ENCODE measurements at regions not wholly inside any gene's neighbourhood (a gene's known extent, or its start where the extent isn't known, plus 50 kb on each side); places are given as distances from the start of the nearest gene placed in this dataset.
"Not testable (repeated sequence)": the region's sequence is repeated elsewhere in the genome, so short reads cannot be mapped to it uniquely, and the experiment has no call there.

GRCh38 chr3:106488331-106488730 lies 619.5 kb upstream of the CBLB start:
- H3K4me3 ChIP-seq (ENCODE audit: low read length), result no peak overlapping the region
- DNase-seq (ENCODE audit: low read depth, low spot score), result no peak

GRCh38 chr3:106491796-106492195 lies 623.0 kb upstream of the CBLB start:
- no peak overlapping the region for H3K4me3 ChIP-seq (ENCODE audit: low read length)
- no peak for DNase-seq (ENCODE audit: low read depth, low spot score)

GRCh38 chr3:106508331-106508893 lies 639.6 kb upstream of the CBLB start:
- no peak overlapping the region for H3K4me3 ChIP-seq (ENCODE audit: low read length)
- no peak for DNase-seq (ENCODE audit: low read depth, low spot score)

GRCh38 chr3:106510206-106510605 lies 641.4 kb upstream of the CBLB start:
- no peak for DNase-seq (ENCODE audit: low read depth, low spot score)
- no peak overlapping the region for H3K4me3 ChIP-seq (ENCODE audit: low read length)

GRCh38 chr3:106512846-106513245 lies 644.0 kb upstream of the CBLB start:
- H3K4me3 ChIP-seq (ENCODE audit: low read length), result no peak overlapping the region
- no peak for DNase-seq (ENCODE audit: low read depth, low spot score)

GRCh38 chr3:106514431-106514830 lies 645.6 kb upstream of the CBLB start:
- no peak for DNase-seq (ENCODE audit: low read depth, low spot score)
- no peak overlapping the region for H3K4me3 ChIP-seq (ENCODE audit: low read length)

GRCh38 chr3:106518516-106518915 lies 649.7 kb upstream of the CBLB start:
- H3K4me3 ChIP-seq (ENCODE audit: low read length), result no peak overlapping the region
- no peak for DNase-seq (ENCODE audit: low read depth, low spot score)

GRCh38 chr3:106522397-106522796 lies 653.6 kb upstream of the CBLB start:
- no peak overlapping the region for H3K4me3 ChIP-seq (ENCODE audit: low read length)
- no peak for DNase-seq (ENCODE audit: low read depth, low spot score)

- H3K4me3 ChIP-seq (ENCODE audit: low read length), result no peak overlapping the region
- no peak for DNase-seq (ENCODE audit: low read depth, low spot score)
Measured at GRCh38 chr3:106528932-106529331, 660.1 kb upstream of the CBLB start.

- no peak for DNase-seq (ENCODE audit: low read depth, low spot score)
- H3K4me3 ChIP-seq (ENCODE audit: low read length), result no peak overlapping the region
Measured at GRCh38 chr3:106529738-106530137, 660.9 kb upstream of the CBLB start.

GRCh38 chr3:106530367-106530766 lies 661.6 kb upstream of the CBLB start:
- no peak for DNase-seq (ENCODE audit: low read depth, low spot score)
- no peak overlapping the region for H3K4me3 ChIP-seq (ENCODE audit: low read length)

- H3K4me3 ChIP-seq (ENCODE audit: low read length); DNase-seq (ENCODE audit: low read depth, low spot score): not testable (repeated sequence)
Measured at GRCh38 chr3:106531771-106532329, 663.0 kb upstream of the CBLB start.

GRCh38 chr3:106533093-106533787 lies 664.4 kb upstream of the CBLB start:
- H3K4me3 ChIP-seq (ENCODE audit: low read length), result no peak overlapping the region
- no peak for DNase-seq (ENCODE audit: low read depth, low spot score)

GRCh38 chr3:106533788-106534160 lies 665.0 kb upstream of the CBLB start:
- H3K4me3 ChIP-seq (ENCODE audit: low read length), result no peak overlapping the region
- DNase-seq (ENCODE audit: low read depth, low spot score), result no peak

- peak; percentile 84 for DNase-seq (ENCODE audit: low read depth, low spot score)
- H3K4me3 ChIP-seq (ENCODE audit: low read length), result no peak overlapping the region
Measured at GRCh38 chr3:106534206-106534605, 665.4 kb upstream of the CBLB start.

GRCh38 chr3:106540743-106541142 lies 671.9 kb upstream of the CBLB start:
- no peak for DNase-seq (ENCODE audit: low read depth, low spot score)
- H3K4me3 ChIP-seq (ENCODE audit: low read length), result no peak overlapping the region

- no peak for DNase-seq (ENCODE audit: low read depth, low spot score)
- no peak overlapping the region for H3K4me3 ChIP-seq (ENCODE audit: low read length)
Measured at GRCh38 chr3:106542101-106542769, 673.4 kb upstream of the CBLB start.

GRCh38 chr3:106552351-106553043 lies 683.7 kb upstream of the CBLB start:
- H3K4me3 ChIP-seq (ENCODE audit: low read length), result no peak overlapping the region
- DNase-seq (ENCODE audit: low read depth, low spot score), result no peak

- no peak overlapping the region for H3K4me3 ChIP-seq (ENCODE audit: low read length)
- peak; percentile 30 for DNase-seq (ENCODE audit: low read depth, low spot score)
Measured at GRCh38 chr3:106560451-106560966, 691.7 kb upstream of the CBLB start.

GRCh38 chr3:106566277-106566676 lies 697.5 kb upstream of the CBLB start:
- no peak overlapping the region for H3K4me3 ChIP-seq (ENCODE audit: low read length)

More at GRCh38 chr3:106566277-106566676, 697.5 kb upstream of the CBLB start:
- no peak for DNase-seq (ENCODE audit: low read depth, low spot score)
